AG04450 (cell line): ENCODE measurements at regions not wholly inside any gene's neighbourhood (a gene's known extent, or its start where the extent isn't known, plus 50 kb on each side); places are given as distances from the start of the nearest gene placed in this dataset.

ENCODE experiments used
- CTCF ChIA-PET: fragments of 300-600, 350-600 bp; formaldehyde crosslinking; extraction: SDS; loops from one replicate; lab custom pipeline; 2022; ENCODE audit warnings: antibody characterized with exemption, inconsistent platforms; lab: Charles Lee
- POLR2A ChIA-PET: fragments of 350-600 bp; formaldehyde crosslinking; extraction: SDS; loops from one replicate; lab custom pipeline; 2021; ENCODE audit warnings: antibody characterized with exemption, inconsistent platforms; lab: Yijun Ruan, JAX
- DNase-seq: peaks from one replicate; pipeline ENCODE4 v3.0.0-alpha.2; 2011; ENCODE audit warnings: low read depth, low spot score
- H3K27ac ChIP-seq: one replicate; pipeline ENCODE4 v1.5.1; 2012; ENCODE audit warnings: low read depth, low read length, control low read depth
- H3K27me3 ChIP-seq: one replicate; pipeline ENCODE4 v1.6.0; 2012; ENCODE audit warnings: low read length; ENCODE audit not compliant: control insufficient read depth, insufficient read depth
- H3K4me3 ChIP-seq: 2 replicates; pipeline ENCODE4 v1.5.1; 2011; ENCODE audit warnings: mild to moderate bottlenecking, low read depth, low read length, control low read depth
- H3K9me3 ChIP-seq: 2 replicates; pipeline ENCODE4 v1.5.1; 2012; ENCODE audit warnings: low read length; ENCODE audit not compliant: control insufficient read depth, insufficient read depth
- TF ChIP-seq, protein P1 (sequence below): IDR thresholded peaks from 2 replicates; pipeline ENCODE4 v1.5.1; 2011; ENCODE audit warnings: low read depth, low read length, control low read depth, inconsistent platforms

DNA sequence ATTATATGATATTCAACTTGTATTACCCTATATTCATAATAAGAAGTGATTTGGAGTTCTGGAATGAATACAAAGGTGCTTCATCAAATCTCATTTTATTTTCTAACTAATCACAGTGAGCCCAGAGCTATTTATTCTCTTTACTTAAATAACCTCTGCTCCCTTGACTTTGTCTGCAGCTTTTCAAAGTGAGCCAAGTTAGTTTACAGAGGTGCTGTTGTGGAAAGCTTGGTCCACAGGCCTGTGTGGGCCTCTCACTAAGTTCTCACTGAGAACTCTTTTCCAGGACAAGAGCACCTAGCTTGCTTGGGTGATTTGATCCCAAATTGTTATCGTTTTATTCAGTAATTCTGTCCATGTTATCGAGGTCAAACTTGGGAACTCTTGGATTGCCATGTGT is 319.3 kb downstream of the RFC3 start:
- ChIA-PET POLR2A (no interaction called here), CTCF (no interaction called here)
- no peak overlapping the region for H3K4me3 ChIP-seq

DNA sequence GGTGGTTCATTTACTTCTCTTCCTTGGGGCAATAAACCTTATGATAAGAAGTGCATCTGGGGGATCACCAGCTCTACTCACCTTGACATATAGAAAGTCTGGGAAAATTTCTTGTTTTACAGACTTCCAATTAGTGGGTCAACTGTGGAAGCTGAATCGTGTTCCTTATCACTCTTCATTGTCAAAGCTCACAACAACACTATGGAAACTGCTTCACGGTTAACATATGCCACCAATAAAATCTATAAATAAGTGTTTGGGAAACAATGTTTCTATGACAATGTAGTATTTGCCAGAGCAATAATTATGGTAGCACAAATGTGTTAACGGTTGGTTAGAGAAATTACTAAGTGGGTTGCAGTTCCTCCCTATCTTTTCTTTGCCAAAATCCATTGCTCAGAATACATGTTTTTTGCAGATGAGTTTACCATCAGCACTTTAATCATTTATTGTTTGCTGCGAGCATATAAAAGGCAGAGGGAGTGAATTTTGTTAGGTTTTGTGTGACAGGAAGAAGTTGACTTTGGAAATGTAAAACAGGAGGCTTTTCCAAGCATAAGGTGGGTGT is 321.8 kb downstream of the RFC3 start:
- no peak overlapping the region for H3K27ac ChIP-seq
- H3K4me3 ChIP-seq, result no peak overlapping the region
- H3K9me3 ChIP-seq, result no peaks in the 10 kb centered on the region
- ChIA-PET POLR2A (no interaction called here), CTCF (interaction anchor here (0.6 kb wide), 1 partner anchor 36 kb away, joined by 3 read pairs; no protein-coding TSS in a partner anchor)
- TF ChIP-seq, protein P1, sequence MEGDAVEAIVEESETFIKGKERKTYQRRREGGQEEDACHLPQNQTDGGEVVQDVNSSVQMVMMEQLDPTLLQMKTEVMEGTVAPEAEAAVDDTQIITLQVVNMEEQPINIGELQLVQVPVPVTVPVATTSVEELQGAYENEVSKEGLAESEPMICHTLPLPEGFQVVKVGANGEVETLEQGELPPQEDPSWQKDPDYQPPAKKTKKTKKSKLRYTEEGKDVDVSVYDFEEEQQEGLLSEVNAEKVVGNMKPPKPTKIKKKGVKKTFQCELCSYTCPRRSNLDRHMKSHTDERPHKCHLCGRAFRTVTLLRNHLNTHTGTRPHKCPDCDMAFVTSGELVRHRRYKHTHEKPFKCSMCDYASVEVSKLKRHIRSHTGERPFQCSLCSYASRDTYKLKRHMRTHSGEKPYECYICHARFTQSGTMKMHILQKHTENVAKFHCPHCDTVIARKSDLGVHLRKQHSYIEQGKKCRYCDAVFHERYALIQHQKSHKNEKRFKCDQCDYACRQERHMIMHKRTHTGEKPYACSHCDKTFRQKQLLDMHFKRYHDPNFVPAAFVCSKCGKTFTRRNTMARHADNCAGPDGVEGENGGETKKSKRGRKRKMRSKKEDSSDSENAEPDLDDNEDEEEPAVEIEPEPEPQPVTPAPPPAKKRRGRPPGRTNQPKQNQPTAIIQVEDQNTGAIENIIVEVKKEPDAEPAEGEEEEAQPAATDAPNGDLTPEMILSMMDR, result no peak
- DNase-seq, result no peak
- H3K27me3 ChIP-seq, result peaks cover 4% of the 10 kb centered on the region

More for the DNA sequence above, 319.3 kb downstream of the RFC3 start:
- TF ChIP-seq, protein P1, result no peak
- Histone ChIP-seq H3K9me3 (no peaks in the 10 kb centered on the region), H3K27ac (no peak overlapping the region), H3K27me3 (peaks cover 4% of the 10 kb centered on the region)
- no peak for DNase-seq

- H3K4me3 ChIP-seq, result no peak overlapping the region
- H3K9me3 ChIP-seq, result no peaks in the 10 kb centered on the region
- DNase-seq, result no peak
- no peak overlapping the region for H3K27ac ChIP-seq
- POLR2A ChIA-PET, result no interaction called here
- TF ChIP-seq, protein P1, result no peak
- CTCF ChIA-PET, result no interaction called here
- peaks cover 4% of the 10 kb centered on the region for H3K27me3 ChIP-seq
Measured at GRCh38 chr13:34143637-34144036, 325.7 kb downstream of the RFC3 start.

- CTCF ChIA-PET, result no interaction called here
- no peak overlapping the region for H3K4me3 ChIP-seq
- no peaks in the 10 kb centered on the region for H3K27me3 ChIP-seq
- no peak for DNase-seq
- POLR2A ChIA-PET, result no interaction called here
- no peaks in the 10 kb centered on the region for H3K9me3 ChIP-seq
- H3K27ac ChIP-seq, result no peak overlapping the region
- TF ChIP-seq, protein P1, result no peak
Measured at GRCh38 chr13:34144142-34144541, 326.2 kb downstream of the RFC3 start.

DNA sequence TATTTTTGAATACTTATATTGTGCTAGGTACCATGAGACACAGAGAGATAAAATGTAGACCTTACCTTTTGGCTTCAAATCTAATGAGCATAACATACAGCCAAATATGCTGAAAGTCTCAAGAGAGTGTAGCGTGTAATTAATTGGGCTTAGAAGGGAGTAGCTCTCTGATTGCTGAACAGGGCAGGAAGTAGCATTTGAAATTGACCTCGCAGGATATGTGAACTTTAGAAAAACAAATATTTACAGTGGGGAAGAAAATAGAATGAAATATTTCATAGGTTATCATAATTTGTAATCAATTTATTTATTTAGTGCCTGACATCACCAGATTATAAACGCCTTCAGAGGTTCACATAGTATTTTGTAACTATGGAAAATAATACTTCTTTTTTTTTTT is 327.1 kb downstream of the RFC3 start:
- ChIA-PET POLR2A (no interaction called here), CTCF (no interaction called here)
- Histone ChIP-seq H3K27me3 (no peaks in the 10 kb centered on the region), H3K4me3 (no peak overlapping the region), H3K9me3 (no peaks in the 10 kb centered on the region), H3K27ac (no peak overlapping the region)
- TF ChIP-seq, protein P1, result no peak
- no peak for DNase-seq
